Sigmoid colon (tissue), 4 donors: ENCODE measurements at regions not wholly inside any gene's neighbourhood (a gene's known extent, or its start where the extent isn't known, plus 50 kb on each side); places are given as distances from the start of the nearest gene placed in this dataset.

ENCODE experiments used
- POLR2A ChIP-seq, 2 donors: fragments of 450-650 bp; IDR thresholded peaks; one replicate each; pipeline ENCODE4 v1.6.1; 2016; ENCODE audit warnings: antibody characterized with exemption in 2 of 2, mild to moderate bottlenecking in 2 of 2, moderate library complexity in 2 of 2
- POLR2AphosphoS5 ChIP-seq, 4 donors: sonication (generic); formaldehyde crosslinking; IDR thresholded peaks; one replicate each; pipeline ENCODE4 v1.6.1; 2017; ENCODE audit warnings: antibody characterized with exemption in 4 of 4
- TF ChIP-seq, protein P1 (sequence below), 4 experiments: fragments of 450-650 bp in 3 of 4; fragments of 200-600 bp in 1 of 4; IDR thresholded peaks; one replicate each; pipeline ENCODE4 v1.5.1; 2016 to 2019; ENCODE audit warnings: antibody characterized with exemption in 4 of 4, mild to moderate bottlenecking in 3 of 4, moderate library complexity in 2 of 4

- TF ChIP-seq, protein P1, sequence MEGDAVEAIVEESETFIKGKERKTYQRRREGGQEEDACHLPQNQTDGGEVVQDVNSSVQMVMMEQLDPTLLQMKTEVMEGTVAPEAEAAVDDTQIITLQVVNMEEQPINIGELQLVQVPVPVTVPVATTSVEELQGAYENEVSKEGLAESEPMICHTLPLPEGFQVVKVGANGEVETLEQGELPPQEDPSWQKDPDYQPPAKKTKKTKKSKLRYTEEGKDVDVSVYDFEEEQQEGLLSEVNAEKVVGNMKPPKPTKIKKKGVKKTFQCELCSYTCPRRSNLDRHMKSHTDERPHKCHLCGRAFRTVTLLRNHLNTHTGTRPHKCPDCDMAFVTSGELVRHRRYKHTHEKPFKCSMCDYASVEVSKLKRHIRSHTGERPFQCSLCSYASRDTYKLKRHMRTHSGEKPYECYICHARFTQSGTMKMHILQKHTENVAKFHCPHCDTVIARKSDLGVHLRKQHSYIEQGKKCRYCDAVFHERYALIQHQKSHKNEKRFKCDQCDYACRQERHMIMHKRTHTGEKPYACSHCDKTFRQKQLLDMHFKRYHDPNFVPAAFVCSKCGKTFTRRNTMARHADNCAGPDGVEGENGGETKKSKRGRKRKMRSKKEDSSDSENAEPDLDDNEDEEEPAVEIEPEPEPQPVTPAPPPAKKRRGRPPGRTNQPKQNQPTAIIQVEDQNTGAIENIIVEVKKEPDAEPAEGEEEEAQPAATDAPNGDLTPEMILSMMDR (IDR thresholded peaks at IDR 0.05), result no peak
- TF ChIP-seq POLR2A (IDR thresholded peaks at IDR 0.05), result no peak
- no peak for TF ChIP-seq POLR2AphosphoS5 (IDR thresholded peaks at IDR 0.05)
Observed at GRCh38 chr3:118406562-118406961, 628.1 kb downstream of the IGSF11 start.
